ENCODE measurements at regions not wholly inside any gene's neighbourhood (a gene's known extent, or its start where the extent isn't known, plus 50 kb on each side); places are given as distances from the start of the nearest gene placed in this dataset.

- no peak for DNase-seq
- no peaks in the 10 kb centered on the region for H3K36me3 Mint-ChIP-seq
- no peak overlapping the region for H3K27ac Mint-ChIP-seq
- ChIA-PET POLR2A (no interaction called here), CTCF (no interaction called here)
- intact Hi-C loops (cut with micrococcal nuclease): no loop called here
- H3K4me1 Mint-ChIP-seq (ENCODE audit: low read depth): no peaks in the 10 kb centered on the region
- peaks cover 2% of the 10 kb centered on the region for H3K27me3 Mint-ChIP-seq
- no peaks in the 10 kb centered on the region for H3K9me3 Mint-ChIP-seq
- no peak overlapping the region for H3K4me3 Mint-ChIP-seq
These were observed 50.1 kb upstream of the UBE2E2 start for GRCh38 chr3:23152989-23153388.

All from activated CD4-positive, alpha-beta memory T cell treated with anti-CD3 and anti-CD28 coated beads for 36 hours (primary cell).